KMS-11 (cell line): ENCODE measurements at regions not wholly inside any gene's neighbourhood (a gene's known extent, or its start where the extent isn't known, plus 50 kb on each side); places are given as distances from the start of the nearest gene placed in this dataset.
A peak's percentile ranks its signal among the peaks of the same experiment; 100 is the strongest.

Source experiments
- H2AFZ ChIP-seq: fragments of 200-600 bp; sonication (generic); 2 replicates; pipeline ENCODE4 v1.6.1; 2016; ENCODE audit warnings: antibody characterized with exemption, mixed run types, low read depth
- H3K27ac ChIP-seq: fragments of 200-600 bp; sonication (generic); 2 replicates; pipeline ENCODE4 v1.6.1; 2016; ENCODE audit warnings: mild to moderate bottlenecking, mixed run types
- H3K27me3 ChIP-seq: fragments of 200-600 bp; sonication (generic); 2 replicates; pipeline ENCODE4 v1.6.1; 2017; ENCODE audit warnings: mild to moderate bottlenecking, low read depth, mixed run types, moderate library complexity; ENCODE audit not compliant: insufficient read depth
- H3K36me3 ChIP-seq: fragments of 200-600 bp; sonication (generic); 2 replicates; pipeline ENCODE4 v1.6.1; 2017; ENCODE audit warnings: mild to moderate bottlenecking, mixed run types; ENCODE audit not compliant: insufficient read depth
- H3K4me1 ChIP-seq: fragments of 200-600 bp; sonication (generic); 2 replicates; pipeline ENCODE4 v1.6.1; 2016; ENCODE audit warnings: mild to moderate bottlenecking, low read depth, mixed run types; ENCODE audit not compliant: poor library complexity, severe bottlenecking
- H3K4me2 ChIP-seq: fragments of 200-600 bp; sonication (generic); 2 replicates; pipeline ENCODE4 v1.7.0; 2016; ENCODE audit warnings: mild to moderate bottlenecking, mixed run types
- H3K4me3 ChIP-seq: fragments of 200-600 bp; sonication (generic); IDR thresholded peaks from 2 replicates; pipeline ENCODE4 v1.6.1; 2017; ENCODE audit warnings: low read depth, low read length, mixed read lengths; ENCODE audit not compliant: insufficient read depth
- H3K79me2 ChIP-seq: fragments of 200-600 bp; sonication (generic); 2 replicates; pipeline ENCODE4 v1.6.1; 2016; ENCODE audit warnings: low read depth, mixed run types; ENCODE audit not compliant: insufficient read depth
- H3K9ac ChIP-seq: fragments of 200-600 bp; sonication (generic); 2 replicates; pipeline ENCODE4 v1.6.1; 2016; ENCODE audit warnings: mild to moderate bottlenecking, mixed run types
- H4K20me1 ChIP-seq: fragments of 200-600 bp; sonication (generic); 2 replicates; pipeline ENCODE4 v1.6.1; 2016; ENCODE audit warnings: mild to moderate bottlenecking, mixed run types; ENCODE audit not compliant: insufficient read depth
- TF ChIP-seq, protein P1 (sequence below): fragments of 200-600 bp; sonication (generic); conservative IDR thresholded peaks from 2 replicates; pipeline ENCODE4 v1.6.1; 2017; ENCODE audit warnings: low read depth, mild to moderate bottlenecking, antibody characterized with exemption, low read length, moderate library complexity, mixed read lengths

DNA sequence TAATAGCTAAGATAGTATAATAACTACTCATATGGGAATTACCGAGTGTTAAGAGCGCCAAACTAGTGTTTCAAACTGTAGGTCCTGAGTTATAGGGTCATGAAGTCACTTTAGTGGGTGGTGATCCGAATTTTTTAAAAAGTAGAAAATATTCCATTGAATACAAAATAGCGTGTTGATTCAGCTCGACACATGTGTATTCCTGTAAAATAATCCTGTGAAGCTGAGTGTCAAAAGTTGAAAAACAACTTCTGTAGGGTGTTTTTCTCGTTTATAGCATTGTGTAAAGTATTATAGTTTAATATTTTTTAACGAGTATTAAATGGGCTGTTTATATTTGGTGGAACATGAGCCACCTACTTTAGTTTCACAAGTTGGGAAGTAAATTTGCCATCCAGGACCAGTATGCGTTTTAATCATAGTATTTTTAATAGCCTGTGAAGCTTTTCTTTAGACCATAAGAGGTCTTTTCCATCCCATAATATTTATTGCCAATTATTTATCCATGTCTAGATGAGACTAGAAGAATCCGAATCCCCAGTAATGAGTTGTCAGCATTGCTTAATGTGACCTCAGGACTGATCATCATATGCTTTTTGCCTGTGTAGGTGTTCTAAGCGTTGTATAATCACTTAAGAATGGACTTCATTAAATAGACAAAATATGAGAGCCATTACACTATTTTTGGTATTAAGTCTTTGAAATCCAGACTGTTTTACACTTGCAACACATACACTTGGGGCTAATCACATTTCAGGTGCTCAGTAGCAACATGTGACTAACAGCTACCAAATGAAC is 84.1 kb downstream of the PTPDC1 start:
- Histone ChIP-seq H3K27ac (no peak overlapping the region), H3K4me1 (peaks cover 45% of the 10 kb centered on the region)

DNA sequence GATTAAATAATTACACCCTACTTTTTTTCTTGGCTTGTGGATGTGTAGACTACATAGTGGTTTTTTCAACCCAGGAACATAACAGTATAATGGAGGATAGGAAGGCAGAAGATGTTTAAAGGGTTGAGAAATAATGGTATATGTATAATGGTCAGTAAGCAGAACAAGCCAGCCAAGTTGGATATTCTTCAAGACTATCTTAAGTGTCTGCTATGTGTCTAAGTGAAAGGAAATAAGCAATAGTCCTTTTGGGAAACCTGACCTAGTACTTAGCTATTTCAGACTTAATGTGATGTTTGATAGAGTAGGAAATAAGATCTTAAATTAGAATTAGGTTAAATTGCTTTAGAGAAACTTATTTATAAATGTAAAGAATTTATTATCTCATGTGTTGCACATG is 85.7 kb downstream of the PTPDC1 start:
- H3K4me1 ChIP-seq, result peaks cover 55% of the 10 kb centered on the region
- peaks cover 81% of the 10 kb centered on the region for H3K79me2 ChIP-seq
- H3K27me3 ChIP-seq, result no peaks in the 10 kb centered on the region
- TF ChIP-seq, protein P1, sequence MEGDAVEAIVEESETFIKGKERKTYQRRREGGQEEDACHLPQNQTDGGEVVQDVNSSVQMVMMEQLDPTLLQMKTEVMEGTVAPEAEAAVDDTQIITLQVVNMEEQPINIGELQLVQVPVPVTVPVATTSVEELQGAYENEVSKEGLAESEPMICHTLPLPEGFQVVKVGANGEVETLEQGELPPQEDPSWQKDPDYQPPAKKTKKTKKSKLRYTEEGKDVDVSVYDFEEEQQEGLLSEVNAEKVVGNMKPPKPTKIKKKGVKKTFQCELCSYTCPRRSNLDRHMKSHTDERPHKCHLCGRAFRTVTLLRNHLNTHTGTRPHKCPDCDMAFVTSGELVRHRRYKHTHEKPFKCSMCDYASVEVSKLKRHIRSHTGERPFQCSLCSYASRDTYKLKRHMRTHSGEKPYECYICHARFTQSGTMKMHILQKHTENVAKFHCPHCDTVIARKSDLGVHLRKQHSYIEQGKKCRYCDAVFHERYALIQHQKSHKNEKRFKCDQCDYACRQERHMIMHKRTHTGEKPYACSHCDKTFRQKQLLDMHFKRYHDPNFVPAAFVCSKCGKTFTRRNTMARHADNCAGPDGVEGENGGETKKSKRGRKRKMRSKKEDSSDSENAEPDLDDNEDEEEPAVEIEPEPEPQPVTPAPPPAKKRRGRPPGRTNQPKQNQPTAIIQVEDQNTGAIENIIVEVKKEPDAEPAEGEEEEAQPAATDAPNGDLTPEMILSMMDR, result no peak
- no peak overlapping the region for H3K9ac ChIP-seq
- no peak overlapping the region for H3K4me3 ChIP-seq
- peaks cover 77% of the 10 kb centered on the region for H4K20me1 ChIP-seq
- H3K4me2 ChIP-seq, result peak overlapping the region; percentile 30; the same call in 1 of the 2 replicates
- H2AFZ ChIP-seq, result no peak overlapping the region
- no peak overlapping the region for H3K27ac ChIP-seq
- H3K36me3 ChIP-seq, result peaks cover 8% of the 10 kb centered on the region; the same call in 1 of the 2 replicates

More for the DNA sequence above, 84.1 kb downstream of the PTPDC1 start:
- TF ChIP-seq, protein P1, result no peak
- H3K4me2 ChIP-seq, result peak overlapping the region; percentile 91
- H2AFZ ChIP-seq, result no peak overlapping the region
- peak overlapping the region; percentile 100; the same call in 1 of the 2 replicates for H3K9ac ChIP-seq
- no peak overlapping the region for H3K4me3 ChIP-seq
- 0 out of 2 replicates have a peak, but pooled peaks cover 4% of the 10 kb centered on the region for H3K36me3 ChIP-seq
- no peaks in the 10 kb centered on the region for H3K27me3 ChIP-seq
- peaks cover 66% of the 10 kb centered on the region for H3K79me2 ChIP-seq
- H4K20me1 ChIP-seq, result peaks cover 62% of the 10 kb centered on the region

DNA sequence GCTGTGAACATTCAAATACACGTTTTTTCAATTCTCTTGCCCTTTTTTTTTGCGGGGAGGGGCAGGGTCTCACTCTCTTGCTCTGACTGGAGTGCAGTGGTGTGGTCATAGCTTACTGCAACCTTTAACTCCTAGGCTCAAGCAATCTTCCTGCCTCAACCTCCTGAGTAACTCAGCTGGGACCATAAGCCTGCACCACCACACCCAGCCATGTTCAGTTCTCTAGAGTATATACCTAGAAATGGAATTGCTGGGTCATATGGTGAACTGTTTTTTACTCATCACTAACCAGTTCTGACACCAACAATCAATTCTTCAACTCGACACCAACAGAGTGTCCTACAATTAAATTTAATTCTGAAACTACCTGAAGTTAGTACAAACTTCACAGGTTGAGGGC is 85.5 kb upstream of the ZNF169 start:
- Histone ChIP-seq H3K4me1 (peaks cover 53% of the 10 kb centered on the region), H3K9ac (no peak overlapping the region), H2AFZ (no peak overlapping the region), H3K4me2 (no peak overlapping the region), H3K4me3 (no peak overlapping the region), H3K27ac (no peak overlapping the region), H3K79me2 (peaks cover 89% of the 10 kb centered on the region), H3K36me3 (peaks cover 17% of the 10 kb centered on the region; the same call in 1 of the 2 replicates), H3K27me3 (no peaks in the 10 kb centered on the region), H4K20me1 (peaks cover 66% of the 10 kb centered on the region)
- TF ChIP-seq, protein P1, result no peak

GRCh38 chr9:94174164-94174563 is 84.9 kb upstream of the ZNF169 start:
- Histone ChIP-seq H3K27me3 (no peaks in the 10 kb centered on the region), H3K27ac (no peak overlapping the region), H3K9ac (no peak overlapping the region), H3K4me1 (peaks cover 52% of the 10 kb centered on the region), H3K4me2 (no peak overlapping the region), H3K79me2 (peaks cover 84% of the 10 kb centered on the region), H2AFZ (no peak overlapping the region), H3K4me3 (no peak overlapping the region), H3K36me3 (peaks cover 17% of the 10 kb centered on the region; the same call in 1 of the 2 replicates), H4K20me1 (peaks cover 61% of the 10 kb centered on the region)
- TF ChIP-seq, protein P1, result no peak
